Thoracic aorta (tissue), 2 donors: ENCODE measurements at regions not wholly inside any gene's neighbourhood (a gene's known extent, or its start where the extent isn't known, plus 50 kb on each side); places are given as distances from the start of the nearest gene placed in this dataset.

Experiments used
- ATAC-seq: fragments of 150-250 bp; one replicate; pipeline ENCODE4 v1.8.0; 2017; ENCODE audit warnings: low read depth; ENCODE audit not compliant: insufficient number of reproducible peaks, low FRiP score
- DNase-seq: peaks from one replicate; pipeline ENCODE4 v3.0.0-alpha.2; 2020; ENCODE audit warnings: low spot score
- H3K27ac ChIP-seq, 2 donors: fragments of 200-600 bp; sonication (generic); 1 replicate in 1 of 2; 2 replicates in 1 of 2; pipeline ENCODE4 v1.5.1; 2016; ENCODE audit warnings: mild to moderate bottlenecking in 2 of 2, moderate library complexity in 2 of 2
- H3K27me3 ChIP-seq: fragments of 200-600 bp; sonication (generic); replicated peaks from 2 replicates; pipeline ENCODE4 v1.6.0; 2016; ENCODE audit warnings: mild to moderate bottlenecking; ENCODE audit not compliant: insufficient read depth
- H3K36me3 ChIP-seq: fragments of 200-600 bp; sonication (generic); one replicate; pipeline ENCODE4 v1.5.1; 2016
- H3K4me1 ChIP-seq, 2 donors: fragments of 200-600 bp; sonication (generic); 1 replicate in 1 of 2; 2 replicates in 1 of 2; pipeline versions ENCODE4 v1.5.1 to v1.6.0; 2016; ENCODE audit warnings: low read depth in 2 of 2, mild to moderate bottlenecking in 1 of 2; ENCODE audit not compliant: control insufficient read depth in 1 of 2
- H3K4me3 ChIP-seq: fragments of 200-600 bp; sonication (generic); 2 replicates; pipeline ENCODE4 v1.5.1; 2016; ENCODE audit warnings: mild to moderate bottlenecking
- H3K9me3 ChIP-seq: fragments of 200-600 bp; sonication (generic); 2 replicates; pipeline ENCODE4 v1.5.1; 2016
- CTCF ChIP-seq: fragments of 200-600 bp; sonication (generic); IDR thresholded peaks from one replicate; pipeline ENCODE4 v1.5.1; 2019; ENCODE audit warnings: antibody characterized with exemption

- H3K27me3 ChIP-seq, result no peaks in the 10 kb centered on the region
- H3K27ac ChIP-seq, result no peak overlapping the region
- H3K4me3 ChIP-seq, result no peak overlapping the region
- no peaks in the 10 kb centered on the region for H3K36me3 ChIP-seq
- peaks cover 0 to 5% of the 10 kb centered on the region in 2 donors for H3K4me1 ChIP-seq
- TF ChIP-seq CTCF, result no peak
- DNase-seq (no peak), ATAC-seq (no peak)
- no peaks in the 10 kb centered on the region for H3K9me3 ChIP-seq
Measured at GRCh38 chr4:149987330-149988086, 90.7 kb upstream of the DCLK2 start.

- Histone ChIP-seq H3K27ac (no peak overlapping the region), H3K36me3 (no peaks in the 10 kb centered on the region), H3K4me3 (no peak overlapping the region), H3K4me1 (peaks cover 0 to 5% of the 10 kb centered on the region in 2 donors), H3K27me3 (no peaks in the 10 kb centered on the region), H3K9me3 (no peaks in the 10 kb centered on the region)
- TF ChIP-seq CTCF, result no peak
- ATAC-seq (no peak), DNase-seq (no peak)
Measured at GRCh38 chr4:149988087-149988410, 90.2 kb upstream of the DCLK2 start.

- H3K4me1 ChIP-seq, result no peaks in the 10 kb centered on the region
- no peak overlapping the region for H3K4me3 ChIP-seq
- no peaks in the 10 kb centered on the region for H3K9me3 ChIP-seq
- H3K27ac ChIP-seq, result no peak overlapping the region
- TF ChIP-seq CTCF, result no peak
- no peak for ATAC-seq
- no peak for DNase-seq
- H3K36me3 ChIP-seq, result no peaks in the 10 kb centered on the region
- no peaks in the 10 kb centered on the region for H3K27me3 ChIP-seq
Measured at GRCh38 chr4:149993030-149993429, 85.2 kb upstream of the DCLK2 start.

GRCh38 chr4:149995134-149995756 lies 83.0 kb upstream of the DCLK2 start:
- Histone ChIP-seq H3K4me3 (no peak overlapping the region), H3K4me1 (no peaks in the 10 kb centered on the region), H3K9me3 (no peaks in the 10 kb centered on the region), H3K36me3 (no peaks in the 10 kb centered on the region), H3K27ac (no peak overlapping the region), H3K27me3 (no peaks in the 10 kb centered on the region)
- TF ChIP-seq CTCF, result no peak
- ATAC-seq (no peak), DNase-seq (no peak)

GRCh38 chr4:149997881-149998421 lies 80.3 kb upstream of the DCLK2 start:
- DNase-seq (no peak), ATAC-seq (no peak)
- TF ChIP-seq CTCF, result no peak
- H3K4me1 ChIP-seq, result no peaks in the 10 kb centered on the region
- no peaks in the 10 kb centered on the region for H3K27me3 ChIP-seq
- no peaks in the 10 kb centered on the region for H3K9me3 ChIP-seq
- no peak overlapping the region for H3K4me3 ChIP-seq
- no peak overlapping the region for H3K27ac ChIP-seq
- H3K36me3 ChIP-seq, result no peaks in the 10 kb centered on the region
